Upper lobe of right lung (tissue), 1 donor: ENCODE measurements at regions not wholly inside any gene's neighbourhood (a gene's known extent, or its start where the extent isn't known, plus 50 kb on each side); places are given as distances from the start of the nearest gene placed in this dataset.

Experiments used
- ATAC-seq: fragments of 200-7000 bp; cut with Tn5 transposase; one replicate; pipeline ENCODE4 v1.9.1; 2020; ENCODE audit warnings: mild to moderate bottlenecking, moderate library complexity
- DNase-seq: peaks from one replicate; pipeline ENCODE4 v3.0.0-alpha.2; 2020
- H3K27ac ChIP-seq: fragments of 200-600 bp; one replicate; pipeline ENCODE4 v1.8.0; 2022
- H3K27me3 ChIP-seq: fragments of 200-600 bp; one replicate; pipeline ENCODE4 v1.8.0; 2022; ENCODE audit warnings: mild to moderate bottlenecking
- H3K36me3 ChIP-seq: fragments of 200-600 bp; one replicate; pipeline ENCODE4 v1.8.0; 2022
- H3K4me1 ChIP-seq: fragments of 200-600 bp; one replicate; pipeline ENCODE4 v1.8.0; 2022
- H3K4me3 ChIP-seq: fragments of 200-600 bp; one replicate; pipeline ENCODE4 v1.8.0; 2022; ENCODE audit warnings: mild to moderate bottlenecking
- H3K9me3 ChIP-seq: fragments of 200-600 bp; one replicate; pipeline ENCODE4 v1.8.0; 2022
- intact Hi-C: fragments of 100-400 bp; cut with DNase I; formaldehyde crosslinking; loops from one replicate; pipeline ENCODE4 v1.11.0; 2022
- TF ChIP-seq, protein P1 (sequence below): fragments of 200-600 bp; IDR thresholded peaks from one replicate; pipeline ENCODE4 v1.8.0; 2022; ENCODE audit warnings: antibody characterized with exemption
- donor health status: DM: no; HTN: yes; CAD: no; lungs with severe emphysema.

DNA sequence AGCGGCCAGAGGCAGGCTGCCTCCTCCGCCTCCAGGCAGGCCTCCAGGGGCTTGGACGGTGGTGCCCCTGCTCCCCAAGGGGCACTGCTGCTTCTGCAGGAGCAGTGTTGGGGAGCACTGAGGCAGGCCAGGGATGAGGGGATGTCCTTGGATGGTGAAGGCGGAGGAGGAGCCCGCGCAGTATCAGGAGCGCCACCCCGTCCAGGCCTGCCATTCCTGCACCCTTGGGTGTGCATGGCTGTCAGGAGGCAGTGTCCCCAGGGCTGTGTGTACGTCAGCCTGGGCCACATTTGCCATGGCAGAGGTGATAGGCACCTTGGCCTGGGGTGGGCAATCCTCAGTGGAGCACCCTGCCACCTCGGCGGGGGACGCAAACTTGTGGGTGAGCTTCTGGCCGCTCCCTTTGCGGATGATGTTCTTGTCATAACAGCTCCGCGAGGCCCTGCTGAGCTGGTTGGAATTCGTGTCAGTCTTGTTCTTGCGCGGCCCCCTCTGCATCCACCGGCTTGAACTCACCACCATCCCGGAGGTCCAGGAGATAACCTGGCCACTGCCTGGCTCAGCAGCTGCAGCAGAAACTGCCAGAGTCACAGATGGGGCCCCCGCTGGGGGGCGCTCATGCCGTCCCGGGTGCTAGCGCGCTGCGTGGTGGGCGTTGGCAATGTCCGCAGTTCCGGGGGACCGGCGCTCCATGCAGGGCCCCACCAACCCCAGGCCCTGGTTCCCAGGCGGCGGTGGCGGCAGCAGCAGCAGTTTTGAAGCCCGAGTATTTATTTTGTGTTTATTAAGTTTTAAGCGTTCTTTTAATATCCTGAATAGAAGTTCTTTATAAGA, 182.3 kb upstream of the ADCY1 start:
- H3K4me3 ChIP-seq = no peak overlapping the region
- H3K27ac ChIP-seq = no peak overlapping the region
- H3K4me1 ChIP-seq = no peaks in the 10 kb centered on the region
- no peaks in the 10 kb centered on the region for H3K9me3 ChIP-seq
- H3K27me3 ChIP-seq = no peaks in the 10 kb centered on the region
- TF ChIP-seq, protein P1, sequence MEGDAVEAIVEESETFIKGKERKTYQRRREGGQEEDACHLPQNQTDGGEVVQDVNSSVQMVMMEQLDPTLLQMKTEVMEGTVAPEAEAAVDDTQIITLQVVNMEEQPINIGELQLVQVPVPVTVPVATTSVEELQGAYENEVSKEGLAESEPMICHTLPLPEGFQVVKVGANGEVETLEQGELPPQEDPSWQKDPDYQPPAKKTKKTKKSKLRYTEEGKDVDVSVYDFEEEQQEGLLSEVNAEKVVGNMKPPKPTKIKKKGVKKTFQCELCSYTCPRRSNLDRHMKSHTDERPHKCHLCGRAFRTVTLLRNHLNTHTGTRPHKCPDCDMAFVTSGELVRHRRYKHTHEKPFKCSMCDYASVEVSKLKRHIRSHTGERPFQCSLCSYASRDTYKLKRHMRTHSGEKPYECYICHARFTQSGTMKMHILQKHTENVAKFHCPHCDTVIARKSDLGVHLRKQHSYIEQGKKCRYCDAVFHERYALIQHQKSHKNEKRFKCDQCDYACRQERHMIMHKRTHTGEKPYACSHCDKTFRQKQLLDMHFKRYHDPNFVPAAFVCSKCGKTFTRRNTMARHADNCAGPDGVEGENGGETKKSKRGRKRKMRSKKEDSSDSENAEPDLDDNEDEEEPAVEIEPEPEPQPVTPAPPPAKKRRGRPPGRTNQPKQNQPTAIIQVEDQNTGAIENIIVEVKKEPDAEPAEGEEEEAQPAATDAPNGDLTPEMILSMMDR = no peak
- H3K36me3 ChIP-seq = no peaks in the 10 kb centered on the region
- DNase-seq (no peak), ATAC-seq (peak; percentile 22)
- intact Hi-C loops = no loop called here

DNA sequence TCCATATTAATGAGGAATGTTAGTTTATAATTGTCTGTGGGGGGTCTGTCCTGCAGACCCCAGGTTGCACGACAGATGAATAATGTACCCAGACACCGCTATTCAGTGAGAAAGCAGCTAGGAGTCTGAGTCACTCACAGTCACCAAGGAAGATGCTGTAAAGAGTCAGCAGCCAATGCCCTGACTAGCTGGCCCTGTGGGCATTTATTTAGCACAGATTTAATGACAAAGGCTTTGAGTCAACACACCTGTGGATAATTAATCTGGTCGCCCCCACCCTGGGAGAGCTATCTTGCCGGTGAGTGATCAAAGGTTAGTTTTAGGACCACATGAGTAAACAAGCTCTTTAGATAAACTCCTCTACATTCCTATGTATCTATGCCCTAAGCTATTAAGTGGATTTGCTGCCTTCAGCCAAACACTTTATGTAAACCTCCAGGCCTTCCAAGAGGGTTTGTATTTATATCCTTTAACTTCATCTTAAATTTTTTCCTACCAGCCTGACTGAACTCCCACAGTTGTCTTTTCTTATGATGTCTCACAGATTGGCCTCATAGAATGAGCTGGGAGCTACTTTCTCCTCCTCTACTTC, 180.0 kb upstream of the ADCY1 start:
- TF ChIP-seq, protein P1 = no peak

DNA sequence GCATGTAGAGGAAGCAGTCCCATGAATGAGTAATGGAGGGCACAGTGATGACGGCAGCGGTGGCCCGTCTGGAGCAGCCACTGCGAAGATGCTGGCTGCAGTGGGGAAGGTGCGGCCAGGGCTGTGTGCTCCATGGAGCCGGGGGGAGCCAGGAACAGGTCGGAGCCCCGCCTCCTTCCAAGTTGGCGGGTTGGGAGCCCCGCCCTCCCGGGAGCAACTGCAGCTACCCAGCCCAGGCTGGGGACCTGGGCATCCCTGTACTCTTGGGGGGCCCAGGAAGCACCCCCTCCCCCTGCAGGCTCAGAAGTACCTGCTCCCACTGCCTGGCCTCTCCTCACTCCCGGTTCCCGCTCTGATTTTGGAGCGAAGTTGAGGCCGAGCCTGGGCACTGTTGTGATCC, 175.1 kb upstream of the ADCY1 start:
- ATAC-seq (no peak), DNase-seq (no peak)

More for the DNA sequence above, 180.0 kb upstream of the ADCY1 start:
- intact Hi-C loops = no loop called here
- no peak overlapping the region for H3K27ac ChIP-seq
- no peak for ATAC-seq
- H3K36me3 ChIP-seq = no peaks in the 10 kb centered on the region
- H3K27me3 ChIP-seq = no peaks in the 10 kb centered on the region
- no peaks in the 10 kb centered on the region for H3K9me3 ChIP-seq
- DNase-seq = no peak
- H3K4me3 ChIP-seq = no peak overlapping the region
- H3K4me1 ChIP-seq = no peaks in the 10 kb centered on the region

DNA sequence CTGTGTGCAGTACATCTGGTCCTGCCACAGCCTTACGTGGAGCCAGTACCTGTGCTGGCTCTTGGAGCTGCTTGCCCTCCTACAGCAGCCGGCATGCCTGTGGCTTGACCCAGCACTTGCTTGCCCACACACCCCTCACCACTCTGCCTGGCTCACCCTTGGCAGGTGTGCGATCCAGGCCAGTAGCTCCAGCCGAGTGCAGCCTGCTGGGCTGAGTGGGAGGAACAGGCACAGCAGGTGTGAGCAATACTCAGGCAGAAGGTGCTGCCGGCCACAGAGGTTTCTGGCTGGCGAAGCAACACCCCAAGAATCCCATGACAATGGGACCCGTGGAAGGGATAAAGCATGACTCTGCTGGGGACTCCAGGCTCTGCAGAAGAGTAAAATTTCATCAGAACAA, 173.5 kb upstream of the ADCY1 start:
- H3K4me1 ChIP-seq = no peaks in the 10 kb centered on the region
- DNase-seq = no peak
- no peak for ATAC-seq
- H3K27ac ChIP-seq = no peak overlapping the region
- TF ChIP-seq, protein P1 = no peak
- H3K9me3 ChIP-seq = no peaks in the 10 kb centered on the region
- H3K36me3 ChIP-seq = no peaks in the 10 kb centered on the region
- H3K4me3 ChIP-seq = no peak overlapping the region
- intact Hi-C loops = no loop called here
- H3K27me3 ChIP-seq = no peaks in the 10 kb centered on the region

More for the DNA sequence above, 175.1 kb upstream of the ADCY1 start:
- intact Hi-C loops = no loop called here
- TF ChIP-seq, protein P1 = no peak
- Histone ChIP-seq H3K4me3 (no peak overlapping the region), H3K27ac (no peak overlapping the region), H3K4me1 (no peaks in the 10 kb centered on the region), H3K36me3 (no peaks in the 10 kb centered on the region), H3K27me3 (no peaks in the 10 kb centered on the region), H3K9me3 (no peaks in the 10 kb centered on the region)

DNA sequence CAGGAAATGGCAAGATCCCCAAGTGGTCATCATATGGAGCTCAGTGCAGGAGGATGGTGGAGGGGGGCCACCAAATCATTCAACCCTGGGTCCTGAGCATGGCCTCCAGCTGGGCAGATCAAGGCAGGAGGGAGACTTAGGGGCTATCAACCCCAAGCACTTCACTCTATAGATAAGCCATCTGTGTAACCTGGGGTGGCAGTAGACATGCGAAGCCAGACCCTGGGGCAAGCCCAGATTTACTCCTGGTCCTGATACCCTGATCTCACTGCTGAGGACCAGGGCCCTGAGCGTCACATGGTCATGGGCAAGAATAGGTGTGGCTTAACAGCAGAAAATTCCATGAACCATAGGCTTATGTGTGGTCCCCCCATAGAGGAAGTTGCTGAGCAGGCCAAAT, 173.0 kb upstream of the ADCY1 start:
- Histone ChIP-seq H3K27ac (no peak overlapping the region), H3K27me3 (no peaks in the 10 kb centered on the region), H3K9me3 (no peaks in the 10 kb centered on the region), H3K4me1 (no peaks in the 10 kb centered on the region), H3K4me3 (no peak overlapping the region), H3K36me3 (no peaks in the 10 kb centered on the region)
- intact Hi-C loops = no loop called here
- DNase-seq = no peak
- no peak for ATAC-seq
- TF ChIP-seq, protein P1 = no peak
